DMS53 (cell line): ENCODE measurements at regions not wholly inside any gene's neighbourhood (a gene's known extent, or its start where the extent isn't known, plus 50 kb on each side); places are given as distances from the start of the nearest gene placed in this dataset.
A peak's percentile ranks its signal among the peaks of the same experiment; 100 is the strongest.
"Not testable (repeated sequence)": the region's sequence is repeated elsewhere in the genome, so short reads cannot be mapped to it uniquely, and the experiment has no call there.

ENCODE experiments used
- DNase-seq: peaks from one replicate; lab custom pipeline; 2025; lab: John Stamatoyannopoulos, UW

- no peak for DNase-seq
Observed at GRCh38 chr2:83261591-83262136, 1197.4 kb downstream of the SUCLG1 start.

DNA sequence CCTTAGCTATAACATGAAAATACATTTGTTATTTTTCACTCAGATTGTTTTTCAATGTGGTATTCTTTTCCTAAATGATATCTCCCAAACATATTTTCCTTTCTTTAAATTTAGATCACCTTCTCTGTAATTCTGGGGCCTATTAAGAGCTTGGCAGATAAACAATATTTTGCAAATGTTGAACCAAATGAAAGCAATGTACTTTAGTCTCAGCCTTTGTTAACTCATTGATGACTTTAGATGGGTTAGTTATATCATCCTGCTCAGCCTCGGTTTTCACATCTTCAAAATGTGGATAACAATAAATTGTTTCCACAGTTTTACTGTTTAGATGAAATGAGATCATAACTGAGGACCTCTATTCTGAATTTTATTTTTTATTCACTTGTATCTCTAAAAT, 1205.2 kb downstream of the SUCLG1 start:
- no peak for DNase-seq

DNA sequence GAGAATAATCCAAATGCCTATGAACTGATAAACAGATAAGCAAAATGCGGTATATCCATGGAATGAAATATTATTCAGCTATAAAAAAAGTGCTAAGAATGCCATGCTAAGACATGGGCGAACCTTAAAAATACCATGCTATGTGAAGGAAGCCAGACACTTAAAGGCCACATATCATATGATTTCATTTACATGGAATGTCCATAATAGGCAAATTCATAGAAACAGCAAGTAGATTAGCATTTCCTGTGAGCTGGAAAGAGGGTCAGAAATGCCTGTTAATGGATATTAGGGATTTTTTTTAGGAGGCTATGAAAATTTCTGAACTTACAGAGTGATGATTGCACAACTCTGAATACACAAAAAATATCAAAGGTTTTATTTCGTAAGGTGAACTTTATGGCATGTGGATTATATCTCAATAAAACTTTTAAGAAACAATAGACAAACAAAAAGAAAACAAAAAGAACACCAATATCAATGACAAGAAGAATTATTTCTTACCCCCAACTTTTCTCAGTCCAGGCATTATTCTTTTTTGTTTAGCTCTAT, 1207.7 kb downstream of the SUCLG1 start:
- DNase-seq: no peak

GRCh38 chr2:83245806-83246537, 1213.1 kb downstream of the SUCLG1 start:
- DNase-seq: not testable (repeated sequence)

DNA sequence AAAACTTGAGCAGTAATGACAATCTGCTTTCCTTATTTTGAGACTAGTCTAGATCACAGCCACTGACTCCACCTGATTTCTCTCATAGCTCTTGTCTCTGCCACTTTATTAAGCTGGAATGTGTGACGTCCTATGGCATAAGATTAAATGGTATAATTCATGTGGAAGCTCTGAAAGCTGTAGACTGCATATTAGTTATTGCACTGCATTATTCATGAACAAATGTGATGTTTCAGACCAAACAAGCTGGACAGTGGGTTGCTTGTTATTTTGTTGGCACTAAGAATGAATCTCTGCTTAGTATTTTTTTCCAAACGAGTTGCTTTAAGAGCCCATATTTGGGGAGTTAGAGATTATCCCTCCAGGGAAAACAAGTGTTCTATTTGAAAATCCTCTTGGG, 1218.5 kb downstream of the SUCLG1 start:
- DNase-seq: no peak

GRCh38 chr2:83238111-83238510, 1221.0 kb downstream of the SUCLG1 start:
- no peak for DNase-seq

GRCh38 chr2:83234246-83234645, 1224.8 kb downstream of the SUCLG1 start:
- DNase-seq: no peak

GRCh38 chr2:83233781-83234180, 1225.3 kb downstream of the SUCLG1 start:
- no peak for DNase-seq

- DNase-seq: peak; percentile 35
Observed at GRCh38 chr2:83233326-83233725, 1225.8 kb downstream of the SUCLG1 start.

GRCh38 chr2:83229443-83229842, 1229.6 kb downstream of the SUCLG1 start:
- DNase-seq: no peak

DNA sequence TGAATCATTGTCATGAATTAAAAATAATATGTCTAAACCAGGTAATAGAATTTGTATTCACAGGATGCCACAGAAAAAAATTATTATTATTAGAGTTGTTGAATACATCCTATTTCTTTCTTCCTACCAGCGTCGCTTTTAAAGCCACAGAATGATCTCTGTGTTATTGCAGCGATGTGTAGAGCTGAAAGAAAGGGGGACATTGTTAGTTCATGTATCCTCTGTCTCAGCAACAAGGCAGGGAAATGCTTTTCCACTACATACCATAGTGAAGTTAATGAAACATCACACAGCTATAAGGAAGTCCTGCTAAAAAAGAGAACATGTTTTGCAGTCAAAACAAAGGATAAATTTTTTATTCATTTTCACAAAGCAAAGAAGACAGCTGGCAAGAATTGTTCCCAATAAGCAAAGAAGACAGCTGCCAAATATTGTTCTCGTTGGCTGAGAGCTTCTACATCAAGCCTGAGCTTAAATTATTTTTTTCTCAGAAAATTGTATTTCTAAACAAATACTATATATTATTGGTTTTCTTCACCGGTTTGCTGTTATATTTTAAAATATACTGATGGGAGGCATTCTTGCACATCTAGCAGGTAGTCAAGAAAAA, 1234.4 kb downstream of the SUCLG1 start:
- no peak for DNase-seq

DNA sequence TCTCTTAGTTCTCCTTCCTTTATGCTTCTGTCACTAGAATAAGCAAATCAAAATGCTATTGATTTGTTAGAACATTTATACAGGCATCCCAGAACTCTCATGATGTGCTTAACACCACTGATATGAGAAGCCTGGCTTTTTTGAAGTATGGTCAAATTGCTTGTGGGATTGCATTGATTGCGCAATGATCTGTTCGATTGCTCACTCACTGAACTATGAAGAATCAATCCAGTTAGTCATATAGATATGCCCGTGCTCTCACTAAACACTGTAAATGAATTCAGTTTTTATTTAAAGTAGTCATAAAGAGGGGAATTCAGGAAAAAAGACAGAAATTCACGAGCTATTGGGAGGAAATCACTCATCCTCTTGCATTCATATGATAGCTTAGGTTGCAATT, 1237.8 kb downstream of the SUCLG1 start:
- no peak for DNase-seq

- DNase-seq: no peak
Observed at GRCh38 chr2:83217854-83218253, 1241.2 kb downstream of the SUCLG1 start.

DNA sequence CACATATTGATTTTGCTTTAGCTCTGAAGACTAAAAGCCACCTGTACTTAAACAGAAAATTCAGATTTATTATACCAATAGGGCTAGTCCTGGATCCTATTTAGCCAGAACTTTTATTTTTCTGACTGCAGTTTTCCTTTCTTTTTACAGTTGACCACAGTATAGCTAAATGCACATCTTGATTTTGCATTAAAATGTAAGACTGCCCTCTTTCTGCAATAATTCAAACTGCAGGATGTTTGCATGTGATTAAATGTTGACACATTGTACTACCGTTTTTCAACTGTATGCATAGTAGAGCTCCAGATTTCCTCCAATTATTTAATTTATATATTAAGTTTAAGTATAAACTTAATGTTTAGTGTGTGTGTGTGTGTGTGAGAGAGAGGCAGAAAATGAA, 1262.9 kb downstream of the SUCLG1 start:
- DNase-seq: peak; percentile 81

- no peak for DNase-seq
Observed at GRCh38 chr2:83191316-83191715, 1267.8 kb downstream of the SUCLG1 start.

GRCh38 chr2:83186105-83186760, 1272.8 kb downstream of the SUCLG1 start:
- no peak for DNase-seq

- DNase-seq: not testable (repeated sequence)
Observed at GRCh38 chr2:83180862-83181530, 1278.1 kb downstream of the SUCLG1 start.

- no peak for DNase-seq
Observed at GRCh38 chr2:83176539-83176938, 1282.5 kb downstream of the SUCLG1 start.

DNA sequence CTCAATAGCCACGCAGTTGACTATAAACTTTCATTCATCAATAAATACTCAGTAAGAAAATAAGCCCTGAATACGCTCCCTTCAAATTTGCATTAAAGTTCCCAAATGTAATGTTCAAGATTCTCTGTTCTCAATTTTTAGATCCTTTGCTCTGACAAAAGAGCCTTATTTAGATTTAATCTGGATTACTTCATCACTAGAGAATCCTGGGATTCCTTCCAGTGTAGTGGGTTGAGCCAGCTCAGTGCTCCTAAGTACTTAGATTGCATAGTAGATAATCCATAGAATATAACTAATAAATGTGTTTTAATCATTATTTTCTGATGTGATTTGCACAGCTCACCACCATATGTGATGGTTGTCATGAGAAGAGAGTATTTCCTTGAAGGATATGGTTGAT, 1286.2 kb downstream of the SUCLG1 start:
- no peak for DNase-seq

DNA sequence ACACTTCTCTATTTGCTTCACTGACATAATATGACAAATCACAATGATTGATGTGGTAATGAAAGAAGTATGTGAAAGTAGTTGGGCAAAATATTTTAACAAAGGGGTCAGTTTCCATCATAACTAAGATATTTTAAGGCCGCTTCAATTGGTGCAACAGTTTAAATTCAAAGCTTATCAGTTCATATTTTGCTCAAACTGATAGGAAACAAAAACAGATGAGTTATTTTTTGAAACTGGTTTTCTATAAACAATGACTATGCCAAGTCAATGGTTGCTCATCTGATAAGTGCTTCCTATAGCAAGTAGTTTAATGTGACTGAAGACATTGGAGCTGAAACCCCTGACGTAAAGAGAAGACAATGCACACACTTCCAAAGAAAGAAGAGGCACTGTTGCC, 1290.7 kb downstream of the SUCLG1 start:
- DNase-seq: no peak

DNA sequence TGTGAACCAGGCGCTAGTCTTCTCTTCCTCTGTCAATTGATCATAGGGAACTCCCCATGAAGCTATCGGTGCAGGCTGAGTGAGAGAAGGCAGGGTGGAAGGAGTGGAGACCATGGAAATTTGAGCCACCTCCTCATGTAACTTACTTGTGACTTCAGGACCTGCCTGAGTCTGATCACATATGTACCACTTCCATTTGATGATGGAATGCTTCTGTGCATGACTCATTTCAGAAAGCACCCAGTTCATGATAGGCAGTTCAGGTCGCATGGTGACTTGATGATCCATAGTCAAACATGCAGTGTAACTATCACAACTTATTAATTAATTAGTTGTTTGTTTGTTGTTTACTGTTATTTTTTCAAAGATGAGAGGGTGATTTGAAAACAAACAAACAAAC, 1296.7 kb downstream of the SUCLG1 start:
- DNase-seq: peak; percentile 45

DNA sequence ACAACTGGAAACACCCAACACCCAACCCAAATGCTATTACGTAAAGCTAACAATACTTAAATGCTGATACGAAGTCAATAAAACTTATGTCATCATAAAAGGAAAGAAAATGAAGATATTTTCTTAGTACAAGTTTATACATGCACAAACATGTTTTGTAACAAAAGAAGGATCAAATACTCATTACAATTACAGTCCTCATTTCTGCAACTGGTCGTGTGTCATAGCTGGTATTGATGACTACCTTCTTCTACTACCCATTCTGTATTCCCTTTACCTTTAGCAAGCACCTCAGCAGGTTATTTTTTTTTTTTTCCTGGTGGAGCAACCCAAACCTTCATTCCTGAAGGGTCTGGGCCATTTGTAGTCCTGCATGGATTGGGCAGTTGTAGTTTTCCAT, 1298.5 kb downstream of the SUCLG1 start:
- no peak for DNase-seq
